HG03159 (cell line): ENCODE measurements at regions not wholly inside any gene's neighbourhood (a gene's known extent, or its start where the extent isn't known, plus 50 kb on each side); places are given as distances from the start of the nearest gene placed in this dataset.

ENCODE experiments used
- ATAC-seq: cut with Tn5 transposase; IDR thresholded peaks from one replicate; pipeline ENCODE4 v1.9.1; 2021; ENCODE audit warnings: mild to moderate bottlenecking, moderate library complexity; ENCODE audit not compliant: unreplicated experiment

GRCh38 chrX:39912126-39912525, 185.6 kb downstream of the BCOR start:
- no peak for ATAC-seq

- ATAC-seq = no peak
Observed at GRCh38 chrX:39915081-39915480, 182.7 kb downstream of the BCOR start.

- ATAC-seq = no peak
Observed at GRCh38 chrX:39915596-39915995, 182.2 kb downstream of the BCOR start.

- no peak for ATAC-seq
Observed at GRCh38 chrX:39921838-39922237, 175.9 kb downstream of the BCOR start.

- ATAC-seq = no peak
Observed at GRCh38 chrX:39922488-39922887, 175.3 kb downstream of the BCOR start.

GRCh38 chrX:39922926-39923325, 174.8 kb downstream of the BCOR start:
- no peak for ATAC-seq

GRCh38 chrX:39927380-39927779, 170.4 kb downstream of the BCOR start:
- ATAC-seq = no peak

- no peak for ATAC-seq
Observed at GRCh38 chrX:39928704-39929378, 168.9 kb downstream of the BCOR start.

GRCh38 chrX:39929379-39930025, 168.3 kb downstream of the BCOR start:
- no peak for ATAC-seq

GRCh38 chrX:39930786-39931528, 166.8 kb downstream of the BCOR start:
- ATAC-seq = no peak

- no peak for ATAC-seq
Observed at GRCh38 chrX:39931529-39932282, 166.1 kb downstream of the BCOR start.

GRCh38 chrX:39935411-39936064, 162.2 kb downstream of the BCOR start:
- no peak for ATAC-seq

- ATAC-seq = peak; percentile 84
Observed at GRCh38 chrX:39936886-39937770, 160.6 kb downstream of the BCOR start.

GRCh38 chrX:39938466-39938865, 159.3 kb downstream of the BCOR start:
- ATAC-seq = no peak

GRCh38 chrX:39939678-39940077, 158.1 kb downstream of the BCOR start:
- ATAC-seq = no peak

GRCh38 chrX:39941332-39941920, 156.3 kb downstream of the BCOR start:
- ATAC-seq = no peak

GRCh38 chrX:39944416-39944815, 153.3 kb downstream of the BCOR start:
- ATAC-seq = no peak

GRCh38 chrX:39945709-39946108, 152.0 kb downstream of the BCOR start:
- ATAC-seq = no peak

GRCh38 chrX:39946822-39947221, 150.9 kb downstream of the BCOR start:
- no peak for ATAC-seq
